ENCODE measurements at regions not wholly inside any gene's neighbourhood (a gene's known extent, or its start where the extent isn't known, plus 50 kb on each side); places are given as distances from the start of the nearest gene placed in this dataset.
A peak's percentile ranks its signal among the peaks of the same experiment; 100 is the strongest.

DNA sequence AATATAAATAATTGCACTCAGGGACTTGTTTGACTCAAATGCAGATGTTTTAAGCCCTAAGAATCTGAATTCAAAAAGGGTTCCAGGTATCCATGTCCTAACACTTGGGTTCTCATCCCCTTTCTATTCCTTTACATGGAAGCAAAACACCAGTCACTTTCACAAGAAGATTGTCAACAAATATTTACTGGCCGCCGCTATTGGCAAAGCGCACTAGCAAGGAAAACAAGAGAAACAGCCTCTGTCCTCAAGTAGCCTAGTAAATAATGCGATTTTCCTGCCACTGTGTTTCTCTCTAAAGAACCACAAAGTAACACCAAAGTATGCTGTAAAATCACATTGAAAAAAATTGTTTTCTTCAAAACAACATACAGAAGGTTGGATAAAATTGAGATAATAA lies 66.7 kb upstream of the EZH2 start:
- Mint-ChIP-seq H3K27ac (no peak overlapping the region), H3K9me3 (no peaks in the 10 kb centered on the region), H3K4me1 (ENCODE audit: low read depth) (no peaks in the 10 kb centered on the region), H3K4me3 (no peak overlapping the region), H3K27me3 (ENCODE audit: low read depth) (no peaks in the 10 kb centered on the region), H3K36me3 (ENCODE audit: low read depth) (no peaks in the 10 kb centered on the region)

DNA sequence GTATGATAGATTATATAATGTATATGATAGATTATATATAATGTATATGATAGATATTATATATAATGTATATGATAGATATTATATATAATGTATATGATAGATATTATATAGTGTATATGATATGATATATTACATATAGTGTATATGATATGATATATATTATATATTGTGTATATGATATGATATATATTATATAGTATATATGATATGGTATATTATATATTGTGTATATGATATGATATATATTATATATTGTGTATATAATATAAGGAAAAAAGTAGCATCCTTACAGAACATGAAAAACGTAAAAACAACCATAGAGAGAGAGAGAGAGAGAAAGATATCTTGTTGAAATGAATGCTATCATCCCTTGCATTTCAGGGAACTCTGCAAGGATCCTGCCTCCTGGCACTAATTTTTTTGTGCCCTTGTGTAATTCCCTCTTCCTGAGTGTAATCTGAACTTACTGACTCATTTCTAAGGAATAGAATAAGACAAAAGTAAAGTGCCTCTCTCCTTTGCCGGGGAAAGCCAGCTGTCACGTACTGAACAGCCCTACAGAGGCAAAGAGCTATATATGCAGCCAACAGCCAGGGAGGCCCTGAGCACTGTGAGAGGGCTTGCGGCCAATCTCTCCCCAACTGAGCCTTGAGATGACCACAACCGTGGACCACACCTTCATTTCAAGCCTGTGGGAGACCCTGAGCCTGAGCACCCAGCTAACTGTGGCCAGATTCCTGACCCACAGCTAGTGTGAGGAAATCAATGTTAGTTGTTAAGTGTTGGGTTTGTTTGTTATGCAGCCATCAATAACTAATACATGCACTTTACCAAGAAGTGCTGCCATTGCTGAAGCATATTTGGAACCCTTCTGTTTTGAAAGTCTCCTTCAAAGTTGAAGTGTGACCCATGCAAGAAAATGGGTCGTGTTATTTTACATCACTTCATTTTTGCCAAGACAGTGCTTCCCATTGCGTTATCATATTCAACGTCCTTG lies 61.1 kb upstream of the EZH2 start:
- Mint-ChIP-seq H3K27ac (no peak overlapping the region), H3K4me1 (ENCODE audit: low read depth) (peaks cover 9% of the 10 kb centered on the region)

GRCh38 chr7:148941598-148942275 lies 57.6 kb upstream of the EZH2 start:
- H3K4me3 Mint-ChIP-seq: peak overlapping the region; percentile 82
- no peaks in the 10 kb centered on the region for H3K9me3 Mint-ChIP-seq
- no peaks in the 10 kb centered on the region for H3K36me3 Mint-ChIP-seq (ENCODE audit: low read depth)
- H3K4me1 Mint-ChIP-seq (ENCODE audit: low read depth): peaks cover 19% of the 10 kb centered on the region
- no peaks in the 10 kb centered on the region for H3K27me3 Mint-ChIP-seq (ENCODE audit: low read depth)
- peak overlapping the region; percentile 93 for H3K27ac Mint-ChIP-seq

More for the DNA sequence above, 61.1 kb upstream of the EZH2 start:
- H3K36me3 Mint-ChIP-seq (ENCODE audit: low read depth): no peaks in the 10 kb centered on the region
- H3K27me3 Mint-ChIP-seq (ENCODE audit: low read depth): no peaks in the 10 kb centered on the region
- H3K4me3 Mint-ChIP-seq: no peak overlapping the region
- H3K9me3 Mint-ChIP-seq: no peaks in the 10 kb centered on the region

DNA sequence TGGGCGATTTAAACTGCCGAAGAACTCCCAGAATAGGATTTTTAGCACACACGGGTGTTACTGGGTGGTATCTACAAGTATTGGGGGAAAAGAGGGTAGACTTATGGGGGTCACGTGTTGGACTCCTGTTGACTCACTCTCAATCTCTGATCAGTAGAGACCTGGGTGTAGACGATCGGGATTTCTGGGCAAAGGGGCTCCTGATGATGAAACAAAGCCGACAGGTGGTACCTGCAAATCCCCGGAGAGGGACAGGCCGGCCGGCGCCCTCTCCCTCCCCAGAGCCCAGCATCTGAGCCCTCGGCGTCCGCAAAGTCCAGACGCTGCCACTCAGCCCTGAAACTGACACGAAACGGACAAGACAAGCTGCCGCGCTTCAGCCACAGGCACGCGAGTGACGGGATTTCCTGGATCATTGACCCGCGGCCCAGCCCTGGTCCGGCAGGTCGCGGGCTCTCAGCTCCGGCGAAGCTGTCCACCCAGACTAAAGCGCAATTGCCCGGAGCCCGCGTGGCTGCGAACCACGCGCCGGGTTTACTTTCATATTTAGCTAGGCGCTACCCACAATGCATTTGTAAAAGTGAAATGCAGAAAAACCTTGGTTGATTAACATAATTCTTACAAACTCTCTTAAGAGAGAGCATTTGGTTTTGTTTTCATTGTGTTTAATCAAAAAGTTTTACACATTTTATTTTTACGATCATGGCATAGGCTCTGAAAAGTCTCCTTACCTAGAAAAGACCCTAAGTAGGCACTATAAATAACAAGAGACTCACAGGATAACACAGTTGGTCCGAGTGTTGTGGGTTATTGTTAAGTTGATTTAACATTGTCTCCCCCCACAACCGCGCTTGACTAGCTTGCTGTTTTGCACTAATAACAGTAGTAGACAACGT lies 56.9 kb upstream of the EZH2 start:
- no peaks in the 10 kb centered on the region for H3K9me3 Mint-ChIP-seq
- H3K4me1 Mint-ChIP-seq (ENCODE audit: low read depth): peaks cover 19% of the 10 kb centered on the region
- H3K4me3 Mint-ChIP-seq: peak overlapping the region; percentile 82
- no peaks in the 10 kb centered on the region for H3K36me3 Mint-ChIP-seq (ENCODE audit: low read depth)
- H3K27ac Mint-ChIP-seq: peak overlapping the region; percentile 93
- no peaks in the 10 kb centered on the region for H3K27me3 Mint-ChIP-seq (ENCODE audit: low read depth)

- H3K27me3 Mint-ChIP-seq (ENCODE audit: low read depth): no peaks in the 10 kb centered on the region
- H3K27ac Mint-ChIP-seq: no peak overlapping the region
- H3K4me3 Mint-ChIP-seq: peak overlapping the region; percentile 54
- H3K4me1 Mint-ChIP-seq (ENCODE audit: low read depth): peaks cover 19% of the 10 kb centered on the region
- H3K9me3 Mint-ChIP-seq: no peaks in the 10 kb centered on the region
- H3K36me3 Mint-ChIP-seq (ENCODE audit: low read depth): no peaks in the 10 kb centered on the region
These were observed 55.2 kb upstream of the EZH2 start for GRCh38 chr7:148939128-148939755.

GRCh38 chr7:148935451-148935850 lies 51.4 kb upstream of the EZH2 start:
- no peak overlapping the region for H3K27ac Mint-ChIP-seq
- H3K36me3 Mint-ChIP-seq (ENCODE audit: low read depth): no peaks in the 10 kb centered on the region
- H3K4me3 Mint-ChIP-seq: no peak overlapping the region
- H3K9me3 Mint-ChIP-seq: no peaks in the 10 kb centered on the region
- peaks cover 12% of the 10 kb centered on the region for H3K4me1 Mint-ChIP-seq (ENCODE audit: low read depth)
- no peaks in the 10 kb centered on the region for H3K27me3 Mint-ChIP-seq (ENCODE audit: low read depth)
